Immature natural killer cell (primary cell): ENCODE measurements at regions not wholly inside any gene's neighbourhood (a gene's known extent, or its start where the extent isn't known, plus 50 kb on each side); places are given as distances from the start of the nearest gene placed in this dataset.
"Not testable (repeated sequence)": the region's sequence is repeated elsewhere in the genome, so short reads cannot be mapped to it uniquely, and the experiment has no call there.

Experiments used
- DNase-seq, 3 donors: peaks; one replicate each; pipeline ENCODE4 v3.0.0; 2022; ENCODE audit warnings: mixed read lengths in 1 of 3
- H3K27ac Mint-ChIP-seq, 6 donors: one replicate each; pipeline ENCODE4 v1.8.0; 2020; ENCODE audit warnings: mixed read lengths in 6 of 6, mild to moderate bottlenecking in 5 of 6, inconsistent platforms in 4 of 6, moderate library complexity in 3 of 6
- H3K27me3 Mint-ChIP-seq, 3 donors: one replicate each; pipeline ENCODE4 v1.8.0; 2020 to 2021; ENCODE audit warnings: low read depth in 3 of 3, mild to moderate bottlenecking in 3 of 3, mixed read lengths in 3 of 3, moderate library complexity in 3 of 3, inconsistent platforms in 1 of 3
- H3K36me3 Mint-ChIP-seq, 3 donors: one replicate each; pipeline ENCODE4 v1.8.0; 2020; ENCODE audit warnings: mixed read lengths in 3 of 3, inconsistent platforms in 2 of 3, mild to moderate bottlenecking in 2 of 3
- H3K4me1 Mint-ChIP-seq, 2 donors: one replicate each; pipeline ENCODE4 v1.8.0; 2020; ENCODE audit warnings: inconsistent platforms in 2 of 2, mild to moderate bottlenecking in 2 of 2, mixed read lengths in 2 of 2, moderate library complexity in 1 of 2
- H3K4me3 Mint-ChIP-seq, 5 donors: one replicate each; pipeline ENCODE4 v1.8.0; 2020; ENCODE audit warnings: mild to moderate bottlenecking in 5 of 5, mixed read lengths in 5 of 5, inconsistent platforms in 3 of 5, moderate library complexity in 3 of 5
- H3K9me3 Mint-ChIP-seq, 6 donors: one replicate each; pipeline ENCODE4 v1.8.0; 2020; ENCODE audit warnings: mild to moderate bottlenecking in 6 of 6, mixed read lengths in 6 of 6, inconsistent platforms in 4 of 6, moderate library complexity in 3 of 6

DNA sequence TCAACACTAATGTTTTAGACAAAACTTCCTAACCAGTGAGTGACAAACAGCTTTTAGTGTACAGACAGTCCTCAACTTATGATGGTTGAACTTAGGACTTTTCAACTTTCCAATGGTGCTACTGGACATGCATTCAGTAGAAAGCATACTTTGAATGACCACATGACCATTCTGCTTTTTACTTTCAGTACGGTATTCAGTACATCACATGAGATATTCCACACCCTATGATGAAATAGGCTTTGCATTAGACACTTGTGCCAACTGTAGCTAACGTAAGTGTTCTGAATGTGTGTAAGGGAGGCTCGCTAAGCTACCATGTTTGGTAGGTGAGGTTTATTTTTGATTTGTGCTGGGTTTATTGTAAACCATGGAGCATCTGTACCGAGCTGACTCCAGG lies 113.7 kb downstream of the WNT7A start:
- Mint-ChIP-seq H3K9me3 (no peaks in the 10 kb centered on the region), H3K27me3 (peaks cover 0 to 9% (median 3%) of the 10 kb centered on the region in 3 donors), H3K4me3 (no peak overlapping the region), H3K36me3 (no peaks in the 10 kb centered on the region), H3K27ac (no peak overlapping the region), H3K4me1 (no peaks in the 10 kb centered on the region)
- DNase-seq = no peak

DNA sequence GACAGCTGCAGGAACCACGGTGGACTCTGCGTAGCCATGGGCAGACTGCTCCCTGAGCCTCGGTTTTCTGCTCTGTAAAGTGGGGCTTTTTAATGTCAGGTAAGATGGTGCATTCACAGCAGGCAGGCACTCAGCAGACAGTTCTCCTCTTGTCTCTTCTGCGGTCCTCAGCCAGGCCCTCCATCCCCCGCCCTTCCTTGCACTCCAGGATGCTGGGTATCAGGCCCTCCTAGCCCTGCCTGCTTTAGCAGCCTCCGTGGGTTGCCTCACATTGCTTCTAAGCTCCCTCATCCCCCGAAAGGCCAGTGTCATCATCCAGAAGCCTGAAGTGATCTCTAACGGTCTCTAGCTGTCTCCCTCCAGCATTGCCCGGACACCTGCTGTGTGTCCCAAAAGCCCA lies 115.7 kb downstream of the WNT7A start:
- Mint-ChIP-seq H3K27me3 (peaks cover 0 to 11% (median 3%) of the 10 kb centered on the region in 3 donors), H3K4me1 (no peaks in the 10 kb centered on the region), H3K4me3 (no peak overlapping the region), H3K27ac (no peak overlapping the region), H3K9me3 (no peaks in the 10 kb centered on the region), H3K36me3 (no peaks in the 10 kb centered on the region)
- DNase-seq = no peak

DNA sequence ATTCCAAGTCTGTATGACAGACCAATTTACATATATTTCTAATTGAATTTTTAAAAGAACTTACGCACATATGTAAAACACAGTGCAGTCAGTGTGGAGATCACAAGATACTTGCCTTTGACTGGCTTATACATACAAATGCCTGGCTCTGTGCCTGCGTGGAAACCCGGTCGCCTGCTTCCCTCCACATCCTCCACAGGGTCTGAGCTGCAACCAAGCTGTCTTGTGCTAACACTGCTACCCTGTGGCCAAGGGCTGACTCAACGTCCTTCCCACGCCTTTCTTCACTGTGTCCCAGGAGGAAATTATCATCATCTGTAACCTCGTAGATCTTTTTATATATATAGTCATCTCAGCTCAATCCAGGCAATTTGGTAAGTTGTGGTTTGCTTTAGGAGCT lies 117.0 kb downstream of the WNT7A start:
- Mint-ChIP-seq H3K27me3 (peaks cover 0 to 14% (median 3%) of the 10 kb centered on the region in 3 donors), H3K36me3 (no peaks in the 10 kb centered on the region), H3K4me1 (no peaks in the 10 kb centered on the region), H3K9me3 (peaks cover 0 to 1% (median 0%) of the 10 kb centered on the region in 6 donors), H3K4me3 (no peak overlapping the region), H3K27ac (no peak overlapping the region)
- no peak for DNase-seq

DNA sequence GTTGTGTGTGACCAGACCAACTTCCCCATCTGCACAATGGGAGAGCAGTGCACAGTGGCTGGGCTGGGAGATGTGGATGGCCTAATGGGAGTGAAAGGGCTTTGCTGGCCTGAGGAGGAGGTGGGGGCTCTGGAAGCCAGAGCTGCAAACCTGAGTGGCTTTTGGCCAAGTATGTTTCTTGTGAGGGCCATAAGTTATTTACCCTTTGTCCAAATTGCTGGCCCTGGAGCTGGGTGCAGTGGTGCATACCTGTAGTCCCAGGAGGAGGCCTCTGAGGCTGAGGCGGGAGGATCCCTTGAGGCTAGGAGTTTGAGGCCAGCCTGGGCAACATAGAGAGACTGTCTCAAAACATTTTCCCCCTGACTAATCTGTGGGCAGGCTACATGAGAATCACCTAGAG lies 129.1 kb downstream of the WNT7A start:
- DNase-seq = no peak
- Mint-ChIP-seq H3K27me3 (peaks cover 0 to 2% (median 2%) of the 10 kb centered on the region in 3 donors), H3K4me1 (no peaks in the 10 kb centered on the region), H3K9me3 (peaks cover 0 to 9% (median 1%) of the 10 kb centered on the region in 6 donors), H3K27ac (no peak overlapping the region), H3K4me3 (no peak overlapping the region), H3K36me3 (no peaks in the 10 kb centered on the region)

DNA sequence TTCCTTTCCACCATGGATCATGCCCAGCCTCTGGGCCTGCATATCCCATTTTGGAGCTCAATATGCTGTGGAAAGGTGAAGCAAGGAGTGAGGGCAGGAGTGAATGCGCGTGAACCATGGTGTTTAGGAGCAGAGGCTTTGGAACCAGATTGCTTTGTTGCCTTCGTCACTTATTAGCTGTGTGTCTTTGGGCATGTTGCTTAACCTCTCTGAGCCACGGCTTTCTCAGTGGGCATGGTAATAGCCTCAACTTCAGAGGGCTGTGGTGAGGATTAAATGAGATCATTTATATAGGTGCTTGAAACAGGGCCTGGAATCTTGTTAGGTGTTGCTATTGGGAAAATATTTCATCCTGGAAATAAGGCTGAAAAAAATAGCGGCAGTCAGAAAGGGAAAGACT lies 129.7 kb downstream of the WNT7A start:
- Mint-ChIP-seq H3K27ac (no peak overlapping the region), H3K9me3 (peaks cover 0 to 6% (median 0%) of the 10 kb centered on the region in 6 donors), H3K4me1 (no peaks in the 10 kb centered on the region)

DNA sequence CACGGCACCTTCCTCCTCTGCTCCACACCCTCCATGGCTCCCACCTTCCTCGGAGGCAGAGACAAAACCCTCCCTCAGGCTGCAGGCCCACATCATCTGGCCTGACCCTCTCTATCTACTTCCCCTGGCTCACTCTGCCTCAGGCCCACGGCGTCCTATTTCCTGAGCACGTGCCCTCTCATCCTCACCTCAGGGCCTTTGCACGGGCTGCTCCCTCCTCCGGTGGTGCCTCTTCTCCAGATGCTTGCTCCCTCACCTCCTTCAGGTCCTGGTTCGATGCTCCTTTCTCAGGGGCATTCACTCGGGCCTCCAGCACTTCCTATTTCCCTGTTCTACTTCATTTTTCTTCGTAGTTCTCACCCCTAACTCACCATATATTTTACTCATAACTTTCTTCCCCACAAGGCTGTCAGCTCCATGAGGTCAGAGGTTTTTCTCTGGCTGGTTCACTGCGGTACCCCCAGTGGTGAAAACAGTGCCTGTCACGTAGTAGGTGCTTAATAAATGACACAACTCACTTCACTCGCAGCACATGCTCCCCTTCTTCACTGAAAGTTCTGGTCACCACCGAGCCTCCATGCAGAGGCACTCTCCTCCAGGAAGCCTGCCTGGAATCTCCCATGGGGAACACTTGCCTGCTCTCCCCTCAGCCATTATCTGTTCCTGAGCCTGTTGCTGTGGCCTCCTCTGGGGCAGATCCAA lies 130.7 kb downstream of the WNT7A start:
- no peak for DNase-seq
- H3K4me3 Mint-ChIP-seq = no peak overlapping the region
- H3K27me3 Mint-ChIP-seq = peaks cover 2 to 3% (median 2%) of the 10 kb centered on the region in 3 donors
- H3K4me1 Mint-ChIP-seq = no peaks in the 10 kb centered on the region
- H3K27ac Mint-ChIP-seq = no peak overlapping the region
- no peaks in the 10 kb centered on the region for H3K36me3 Mint-ChIP-seq
- no peaks in the 10 kb centered on the region for H3K9me3 Mint-ChIP-seq

More for the DNA sequence above, 129.7 kb downstream of the WNT7A start:
- DNase-seq = no peak
- Mint-ChIP-seq H3K27me3 (peaks cover 2 to 3% (median 2%) of the 10 kb centered on the region in 3 donors), H3K4me3 (no peak overlapping the region), H3K36me3 (no peaks in the 10 kb centered on the region)

DNA sequence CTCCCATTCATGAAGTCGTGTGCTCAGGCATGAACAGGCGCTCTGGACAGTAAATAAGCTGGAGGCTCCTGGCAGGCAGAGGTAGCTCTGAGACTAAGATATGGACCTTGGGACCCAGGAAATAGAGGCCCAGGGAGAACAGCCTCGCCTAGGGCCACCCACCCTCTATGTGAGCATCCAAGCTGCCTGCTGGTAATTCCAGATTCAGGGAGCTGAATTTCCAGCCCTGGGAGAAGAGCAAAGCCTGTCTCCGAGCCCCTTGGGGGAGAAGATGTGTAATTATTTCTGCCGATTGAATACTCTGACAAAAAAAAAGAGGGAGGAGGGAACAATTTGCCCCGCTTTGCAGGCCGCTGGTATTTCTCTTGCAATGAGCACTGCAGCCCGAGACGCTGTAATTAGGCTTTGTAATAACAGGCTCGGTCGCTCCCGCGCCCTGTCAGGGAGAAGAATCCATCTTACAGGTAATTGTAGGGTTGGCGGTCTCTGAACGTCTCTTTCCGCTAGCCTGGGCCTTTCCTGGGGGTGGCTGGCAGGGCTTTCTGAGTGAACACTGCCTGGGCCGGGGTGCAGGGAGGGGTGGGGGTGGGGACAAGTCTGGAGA lies 131.5 kb downstream of the WNT7A start:
- no peak overlapping the region for H3K27ac Mint-ChIP-seq
- no peaks in the 10 kb centered on the region for H3K4me1 Mint-ChIP-seq
- DNase-seq = no peak
- H3K9me3 Mint-ChIP-seq = no peaks in the 10 kb centered on the region
- H3K27me3 Mint-ChIP-seq = peaks cover 2 to 3% (median 2%) of the 10 kb centered on the region in 3 donors
- H3K36me3 Mint-ChIP-seq = no peaks in the 10 kb centered on the region
- H3K4me3 Mint-ChIP-seq = no peak overlapping the region

DNA sequence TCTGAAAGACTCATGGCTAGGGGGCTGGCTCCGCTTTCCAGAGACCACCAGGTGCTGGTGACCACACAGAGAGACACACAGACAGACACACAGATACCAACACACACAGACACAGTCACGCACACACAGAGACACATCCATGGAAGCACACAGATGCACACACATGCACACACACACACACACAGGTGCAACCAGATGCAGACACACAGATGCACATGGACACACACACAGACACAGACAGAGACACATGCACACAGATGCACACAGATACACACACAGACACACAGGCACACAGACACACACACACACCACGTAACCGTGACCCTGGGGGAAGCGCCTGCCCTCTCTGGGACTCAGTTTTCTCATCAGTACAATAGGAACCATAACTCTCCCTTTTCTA lies 132.2 kb downstream of the WNT7A start:
- no peak for DNase-seq
- H3K9me3 Mint-ChIP-seq = peaks cover 0 to under 1% (median 0%) of the 10 kb centered on the region in 6 donors
- no peak overlapping the region for H3K27ac Mint-ChIP-seq
- H3K36me3 Mint-ChIP-seq = no peaks in the 10 kb centered on the region
- H3K27me3 Mint-ChIP-seq = peaks cover 2 to 4% (median 3%) of the 10 kb centered on the region in 3 donors
- no peak overlapping the region for H3K4me3 Mint-ChIP-seq
- no peaks in the 10 kb centered on the region for H3K4me1 Mint-ChIP-seq

DNA sequence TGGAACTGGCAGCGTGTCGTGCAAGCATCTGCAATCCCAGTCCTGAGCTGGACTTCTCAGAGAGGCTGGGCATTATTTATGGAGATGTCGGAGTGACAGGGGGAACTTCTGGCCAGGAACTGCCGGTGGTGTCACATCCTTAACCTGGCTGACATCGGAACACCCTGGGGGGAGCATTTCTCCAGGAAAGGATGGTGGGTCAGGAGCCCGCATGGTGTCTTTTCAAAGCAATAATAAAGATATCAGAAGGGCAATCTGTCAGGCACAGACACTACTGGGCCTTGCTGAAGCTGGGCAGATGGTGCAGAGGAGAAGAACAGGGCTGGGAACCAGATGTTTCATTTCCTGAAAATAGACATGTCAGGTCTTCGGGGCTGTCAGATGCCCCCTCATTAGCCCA lies 133.5 kb downstream of the WNT7A start:
- H3K4me1 Mint-ChIP-seq = no peaks in the 10 kb centered on the region
- H3K36me3 Mint-ChIP-seq = no peaks in the 10 kb centered on the region
- no peak overlapping the region for H3K27ac Mint-ChIP-seq
- H3K9me3 Mint-ChIP-seq = peaks cover 0 to 6% (median under 1%) of the 10 kb centered on the region in 6 donors
- peaks cover 2 to 7% (median 5%) of the 10 kb centered on the region in 3 donors for H3K27me3 Mint-ChIP-seq
- DNase-seq = no peak
- no peak overlapping the region for H3K4me3 Mint-ChIP-seq

DNA sequence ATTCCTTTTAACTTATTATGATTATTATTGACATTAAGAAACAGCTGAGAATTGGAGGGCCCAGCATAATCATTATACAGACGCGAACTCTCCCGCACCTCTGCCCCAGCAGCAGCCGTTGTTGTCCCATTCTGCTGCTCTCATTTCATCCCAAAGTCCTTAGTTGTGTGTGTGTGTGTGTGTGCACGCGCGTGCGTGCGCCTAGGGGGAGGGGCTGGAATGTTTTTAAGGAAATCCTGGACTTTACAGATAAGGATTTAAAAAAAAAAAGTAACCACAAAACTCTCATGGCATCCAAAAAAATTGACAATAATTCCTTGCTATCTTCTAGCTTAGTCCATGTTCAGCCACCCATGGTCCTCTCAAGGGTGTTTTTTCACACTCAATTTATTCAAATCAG lies 134.2 kb downstream of the WNT7A start:
- no peak for DNase-seq

DNA sequence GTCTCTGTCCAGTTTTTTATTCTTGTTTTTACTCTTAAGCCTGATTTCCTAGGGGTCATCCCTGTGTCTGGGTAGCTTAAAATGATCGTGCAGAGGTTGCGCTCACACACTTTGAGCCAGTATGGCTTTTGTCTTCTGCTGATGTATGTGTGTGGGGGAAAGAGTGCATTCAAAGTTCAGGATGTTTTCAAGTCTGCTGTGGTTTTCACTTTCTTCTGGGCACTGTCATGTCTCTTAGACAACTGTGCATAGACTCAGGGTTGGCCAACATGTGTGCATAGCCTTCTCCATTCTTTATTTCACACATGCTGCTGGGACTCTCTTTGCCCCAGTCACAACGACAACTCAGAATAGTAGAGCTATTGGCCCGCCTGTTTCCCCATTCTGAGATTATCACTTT lies 139.1 kb downstream of the WNT7A start:
- no peak overlapping the region for H3K27ac Mint-ChIP-seq
- no peak for DNase-seq
- peaks cover 0 to 11% (median under 1%) of the 10 kb centered on the region in 6 donors for H3K9me3 Mint-ChIP-seq
- H3K36me3 Mint-ChIP-seq = no peaks in the 10 kb centered on the region
- H3K4me3 Mint-ChIP-seq = no peak overlapping the region
- no peaks in the 10 kb centered on the region for H3K4me1 Mint-ChIP-seq
- H3K27me3 Mint-ChIP-seq = peaks cover 0 to 11% (median 5%) of the 10 kb centered on the region in 3 donors

More for the DNA sequence above, 134.2 kb downstream of the WNT7A start:
- Mint-ChIP-seq H3K4me3 (no peak overlapping the region), H3K4me1 (no peaks in the 10 kb centered on the region), H3K27ac (no peak overlapping the region), H3K27me3 (peaks cover 2 to 12% (median 5%) of the 10 kb centered on the region in 3 donors), H3K9me3 (peaks cover 0 to 6% (median under 1%) of the 10 kb centered on the region in 6 donors), H3K36me3 (no peaks in the 10 kb centered on the region)

DNA sequence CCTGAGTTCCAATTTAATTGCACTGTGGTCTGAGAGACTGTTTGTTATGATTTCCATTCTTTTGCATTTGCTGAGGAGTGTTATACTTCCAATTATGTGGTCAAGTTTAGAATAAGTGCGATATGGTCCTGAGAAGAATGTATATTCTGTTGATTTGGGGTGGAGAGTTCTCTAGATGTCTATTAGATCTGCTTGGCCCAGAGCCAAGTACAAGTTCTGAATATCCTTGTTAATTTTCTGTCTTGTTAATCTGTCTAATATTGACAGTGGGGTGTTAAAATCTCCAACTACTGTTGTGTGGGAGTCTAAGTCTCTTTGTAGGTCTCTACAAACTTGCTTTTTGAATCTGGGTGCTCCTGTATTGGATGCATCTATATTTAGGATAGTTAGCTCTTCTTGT lies 146.1 kb downstream of the WNT7A start:
- Mint-ChIP-seq H3K27me3 (peaks cover 8 to 28% (median 13%) of the 10 kb centered on the region in 3 donors), H3K9me3 (peaks cover 3 to 20% (median 9%) of the 10 kb centered on the region in 6 donors)
- not testable (repeated sequence) for DNase-seq, H3K4me1 Mint-ChIP-seq, H3K4me3 Mint-ChIP-seq, H3K27ac Mint-ChIP-seq, H3K36me3 Mint-ChIP-seq

DNA sequence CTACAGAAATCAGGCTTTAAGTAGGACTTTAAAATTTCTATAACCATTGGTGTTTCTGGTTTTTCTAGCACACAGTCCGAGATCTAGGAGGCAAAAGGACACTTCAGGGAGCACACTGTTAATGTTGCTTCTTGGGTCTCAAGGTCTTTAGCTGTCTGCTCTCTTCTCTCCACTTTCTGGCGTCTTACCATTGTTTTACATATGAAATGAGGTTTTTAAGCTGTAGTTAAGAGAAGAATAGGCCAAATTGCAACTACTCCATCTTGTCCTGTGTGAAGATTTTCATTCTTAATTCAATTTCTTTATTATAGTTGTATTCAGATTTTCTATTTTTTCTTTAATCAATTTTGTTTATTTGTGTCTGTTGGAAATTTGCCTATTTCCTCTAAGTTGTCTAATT lies 151.4 kb downstream of the WNT7A start:
- DNase-seq = no peak
- H3K36me3 Mint-ChIP-seq = no peaks in the 10 kb centered on the region
- H3K4me1 Mint-ChIP-seq = no peaks in the 10 kb centered on the region
- H3K27ac Mint-ChIP-seq = no peak overlapping the region
- no peak overlapping the region for H3K4me3 Mint-ChIP-seq
- peaks cover 0 to 14% (median 0%) of the 10 kb centered on the region in 6 donors for H3K9me3 Mint-ChIP-seq
- peaks cover 10 to 17% (median 11%) of the 10 kb centered on the region in 3 donors for H3K27me3 Mint-ChIP-seq

DNA sequence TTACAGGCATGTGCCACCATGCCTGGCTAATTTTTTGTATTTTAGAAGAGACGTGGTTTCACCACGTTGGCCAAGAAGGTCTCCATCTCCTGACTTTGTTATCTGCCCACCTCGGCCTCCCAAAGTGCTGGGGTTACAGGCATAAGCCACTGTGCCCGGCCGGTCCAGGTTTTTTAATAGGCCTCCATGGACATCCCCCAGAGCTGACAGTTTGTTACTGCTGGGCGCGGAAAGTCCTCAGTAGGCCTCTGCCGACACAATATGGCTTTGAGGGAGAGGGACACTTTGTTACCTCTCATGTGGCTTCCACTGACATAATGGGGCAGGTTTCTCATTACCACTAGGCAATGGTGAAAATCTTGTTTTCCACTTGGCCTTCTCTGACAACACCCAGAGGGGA lies 152.0 kb downstream of the WNT7A start:
- no peak for DNase-seq
- no peak overlapping the region for H3K4me3 Mint-ChIP-seq
- H3K4me1 Mint-ChIP-seq = no peaks in the 10 kb centered on the region
- peaks cover 0 to 4% (median 0%) of the 10 kb centered on the region in 3 donors for H3K36me3 Mint-ChIP-seq
- H3K27ac Mint-ChIP-seq = no peak overlapping the region
- peaks cover 8 to 14% (median 10%) of the 10 kb centered on the region in 3 donors for H3K27me3 Mint-ChIP-seq
- H3K9me3 Mint-ChIP-seq = peaks cover 0 to 10% (median 0%) of the 10 kb centered on the region in 6 donors
